H1 (cell line): ENCODE measurements at regions not wholly inside any gene's neighbourhood (a gene's known extent, or its start where the extent isn't known, plus 50 kb on each side); places are given as distances from the start of the nearest gene placed in this dataset.

Experiments
- CTCF ChIP-seq, 3 experiments: IDR thresholded peaks; 1 replicate in 2 of 3; 2 replicates in 1 of 3; pipeline versions ENCODE4 v1.5.1 to v1.6.1; 2011; ENCODE audit warnings: low read length in 3 of 3, mild to moderate bottlenecking in 3 of 3, inconsistent platforms in 2 of 3, low read depth in 1 of 3, moderate library complexity in 1 of 3; ENCODE audit not compliant: insufficient read depth in 1 of 3; ENCODE audit errors: control extremely low read depth in 1 of 3
- EP300 ChIP-seq, 2 experiments: IDR thresholded peaks; 1 replicate in 1 of 2; 2 replicates in 1 of 2; pipeline ENCODE4 v1.6.1; 2011 to 2012; ENCODE audit warnings: low read depth in 2 of 2, low read length in 2 of 2, mild to moderate bottlenecking in 2 of 2, borderline replicate concordance in 1 of 2, inconsistent platforms in 1 of 2, moderate library complexity in 1 of 2
- MAX ChIP-seq: IDR thresholded peaks from 2 replicates; pipeline ENCODE4 v1.6.1; 2012; ENCODE audit warnings: inconsistent platforms

DNA sequence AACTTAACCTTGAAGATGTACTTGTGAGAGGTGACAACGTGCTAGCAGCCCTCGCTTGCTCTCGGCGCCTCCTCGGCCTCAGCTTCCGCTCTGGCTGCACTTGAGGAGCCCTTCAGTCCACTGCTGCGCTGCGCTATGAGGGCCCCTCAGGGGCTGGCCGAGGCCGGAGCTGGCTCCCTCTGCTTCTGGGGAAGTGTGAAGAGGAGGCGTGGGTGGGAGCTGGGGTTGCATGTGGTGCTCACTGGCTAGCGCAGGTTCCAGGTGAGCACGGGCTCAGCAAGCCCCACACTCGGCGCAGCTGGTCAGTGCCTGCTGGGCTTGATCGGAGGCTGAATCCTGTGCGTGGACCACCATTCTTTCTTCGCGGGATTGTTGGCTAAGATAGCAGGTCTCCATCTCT is 166.1 kb downstream of the MRPS30 start:
- TF ChIP-seq CTCF (IDR thresholded peaks at IDR 0.05; ENCODE audit: control extremely low read depth in 1 of 3, insufficient read depth in 1 of 3, low read depth in 1 of 3, low read length in 3 of 3) = no peak
- TF ChIP-seq EP300 (IDR thresholded peaks at IDR 0.05; ENCODE audit: borderline replicate concordance in 1 of 2, low read depth in 2 of 2, low read length in 2 of 2) = no peak
- no peak for TF ChIP-seq MAX
